ENCODE measurements at regions not wholly inside any gene's neighbourhood (a gene's known extent, or its start where the extent isn't known, plus 50 kb on each side); places are given as distances from the start of the nearest gene placed in this dataset.

DNA sequence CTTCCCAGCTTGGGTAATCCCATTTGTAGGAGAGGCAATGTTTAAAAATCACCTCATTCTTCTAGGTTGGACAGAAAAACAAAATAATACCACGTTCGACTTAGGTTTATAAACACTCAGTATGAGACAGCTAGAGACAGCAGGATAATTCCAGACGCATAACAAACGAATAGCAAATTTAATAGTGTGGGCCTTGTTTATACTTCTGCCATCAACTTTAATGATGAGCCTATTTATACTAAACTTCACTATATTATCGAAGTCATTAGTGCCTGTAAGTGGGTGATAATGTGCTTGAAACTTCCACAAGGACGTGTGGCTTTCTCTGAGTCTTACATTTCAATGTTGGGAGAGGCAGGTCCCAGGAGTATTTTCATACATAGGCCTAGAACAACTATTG, 255.7 kb upstream of the PPARGC1A start:
- DNase-seq (ENCODE audit: low spot score), result no peak
- Histone ChIP-seq H3F3A (ENCODE audit: low read depth) (no peaks in the 10 kb centered on the region), H3K4me2 (no peak overlapping the region), H2AFZ (replicated peaks) (no peak overlapping the region), H3K9ac (no peak overlapping the region), H3K27me3 (no peaks in the 10 kb centered on the region), H3K27ac (no peak overlapping the region), H4K20me1 (ENCODE audit: low read depth) (no peaks in the 10 kb centered on the region), H3K4me3 (no peak overlapping the region), H3K4me1 (peaks cover 7% of the 10 kb centered on the region), H3K9me3 (ENCODE audit: low read depth) (no peaks in the 10 kb centered on the region), H3K79me2 (ENCODE audit: low read depth) (no peaks in the 10 kb centered on the region), H3K36me3 (no peaks in the 10 kb centered on the region)
- Mint-ChIP-seq H3K4me3 (no peak overlapping the region), H3K36me3 (no peaks in the 10 kb centered on the region), H3K27ac (no peak overlapping the region), H3K27me3 (ENCODE audit: insufficient read depth, low read depth) (no peaks in the 10 kb centered on the region), H3K4me1 (peaks cover 4% of the 10 kb centered on the region), H3K9me3 (no peaks in the 10 kb centered on the region)
- TF ChIP-seq EZH2 (IDR thresholded peaks at IDR 0.05) (no peak), EZH2phosphoT487 (IDR thresholded peaks at IDR 0.05) (no peak)
- TF ChIP-seq, protein P1, sequence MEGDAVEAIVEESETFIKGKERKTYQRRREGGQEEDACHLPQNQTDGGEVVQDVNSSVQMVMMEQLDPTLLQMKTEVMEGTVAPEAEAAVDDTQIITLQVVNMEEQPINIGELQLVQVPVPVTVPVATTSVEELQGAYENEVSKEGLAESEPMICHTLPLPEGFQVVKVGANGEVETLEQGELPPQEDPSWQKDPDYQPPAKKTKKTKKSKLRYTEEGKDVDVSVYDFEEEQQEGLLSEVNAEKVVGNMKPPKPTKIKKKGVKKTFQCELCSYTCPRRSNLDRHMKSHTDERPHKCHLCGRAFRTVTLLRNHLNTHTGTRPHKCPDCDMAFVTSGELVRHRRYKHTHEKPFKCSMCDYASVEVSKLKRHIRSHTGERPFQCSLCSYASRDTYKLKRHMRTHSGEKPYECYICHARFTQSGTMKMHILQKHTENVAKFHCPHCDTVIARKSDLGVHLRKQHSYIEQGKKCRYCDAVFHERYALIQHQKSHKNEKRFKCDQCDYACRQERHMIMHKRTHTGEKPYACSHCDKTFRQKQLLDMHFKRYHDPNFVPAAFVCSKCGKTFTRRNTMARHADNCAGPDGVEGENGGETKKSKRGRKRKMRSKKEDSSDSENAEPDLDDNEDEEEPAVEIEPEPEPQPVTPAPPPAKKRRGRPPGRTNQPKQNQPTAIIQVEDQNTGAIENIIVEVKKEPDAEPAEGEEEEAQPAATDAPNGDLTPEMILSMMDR (IDR thresholded peaks at IDR 0.05), result no peak

DNA sequence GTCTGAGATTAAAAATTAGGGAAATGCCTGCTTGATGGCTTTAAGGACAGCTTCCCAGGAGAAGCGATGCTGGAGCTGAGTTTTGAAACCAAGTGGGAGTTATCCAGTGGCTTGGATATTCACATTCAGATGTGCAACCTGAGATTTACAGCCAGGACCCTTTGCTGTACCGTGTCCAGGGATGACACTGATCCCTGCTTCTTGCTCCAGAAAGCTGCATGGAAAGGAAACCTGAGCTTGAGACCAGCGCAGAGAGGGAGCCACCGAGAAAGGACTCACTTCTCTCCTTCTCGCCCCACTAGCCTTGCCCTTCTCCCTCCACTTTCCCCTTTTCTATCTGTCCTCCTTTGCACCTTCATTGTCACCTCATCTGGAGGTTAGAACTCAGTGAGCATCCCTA, 254.5 kb upstream of the PPARGC1A start:
- no peaks in the 10 kb centered on the region for H3K79me2 ChIP-seq (ENCODE audit: low read depth)
- Mint-ChIP-seq H3K27ac (no peak overlapping the region), H3K4me3 (no peak overlapping the region), H3K27me3 (ENCODE audit: insufficient read depth, low read depth) (no peaks in the 10 kb centered on the region), H3K4me1 (peaks cover 9% of the 10 kb centered on the region), H3K36me3 (no peaks in the 10 kb centered on the region), H3K9me3 (no peaks in the 10 kb centered on the region)
- H3K4me1 ChIP-seq, result peaks cover 19% of the 10 kb centered on the region
- no peak overlapping the region for H3K27ac ChIP-seq
- H3K4me2 ChIP-seq, result no peak overlapping the region
- H4K20me1 ChIP-seq (ENCODE audit: low read depth), result no peaks in the 10 kb centered on the region
- H3K36me3 ChIP-seq, result no peaks in the 10 kb centered on the region
- H3K9me3 ChIP-seq (ENCODE audit: low read depth), result no peaks in the 10 kb centered on the region
- H2AFZ ChIP-seq (replicated peaks), result no peak overlapping the region
- H3K27me3 ChIP-seq, result no peaks in the 10 kb centered on the region
- TF ChIP-seq, protein P1 (IDR thresholded peaks at IDR 0.05), result no peak
- TF ChIP-seq EZH2phosphoT487 (IDR thresholded peaks at IDR 0.05) (no peak), EZH2 (IDR thresholded peaks at IDR 0.05) (no peak)
- DNase-seq (ENCODE audit: low spot score), result no peak
- no peaks in the 10 kb centered on the region for H3F3A ChIP-seq (ENCODE audit: low read depth)
- no peak overlapping the region for H3K9ac ChIP-seq
- no peak overlapping the region for H3K4me3 ChIP-seq

DNA sequence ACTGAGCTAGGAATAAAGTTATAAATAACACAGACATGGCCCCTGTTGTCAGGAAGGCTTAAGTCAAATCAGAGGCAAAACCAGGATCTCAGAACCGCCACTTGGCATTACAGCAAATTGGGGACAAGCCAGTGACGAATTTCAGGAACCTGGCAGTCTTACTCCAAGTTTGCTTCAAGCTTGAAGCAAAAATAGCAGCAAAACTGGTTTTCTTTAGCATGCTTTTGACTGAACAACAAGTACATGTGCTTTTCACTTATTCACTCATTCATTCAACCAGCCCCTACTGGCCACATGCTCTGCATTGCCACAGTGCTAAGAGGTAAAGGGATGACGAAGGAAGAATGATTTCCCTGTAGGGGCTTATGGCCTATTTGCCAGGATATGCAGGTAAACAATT, 253.9 kb upstream of the PPARGC1A start:
- H3K4me1 Mint-ChIP-seq, result peaks cover 11% of the 10 kb centered on the region
- H3K36me3 Mint-ChIP-seq, result no peaks in the 10 kb centered on the region
- Histone ChIP-seq H3K4me2 (no peak overlapping the region), H3K4me3 (no peak overlapping the region), H3F3A (ENCODE audit: low read depth) (peaks cover under 1% of the 10 kb centered on the region), H3K36me3 (no peaks in the 10 kb centered on the region), H3K79me2 (ENCODE audit: low read depth) (no peaks in the 10 kb centered on the region), H3K4me1 (peaks cover 26% of the 10 kb centered on the region), H3K27me3 (no peaks in the 10 kb centered on the region), H3K27ac (no peak overlapping the region), H3K9ac (no peak overlapping the region), H3K9me3 (ENCODE audit: low read depth) (no peaks in the 10 kb centered on the region), H4K20me1 (ENCODE audit: low read depth) (no peaks in the 10 kb centered on the region), H2AFZ (replicated peaks) (no peak overlapping the region)
- H3K4me3 Mint-ChIP-seq, result no peak overlapping the region
- no peaks in the 10 kb centered on the region for H3K9me3 Mint-ChIP-seq
- TF ChIP-seq EZH2 (IDR thresholded peaks at IDR 0.05), result no peak
- no peak for TF ChIP-seq EZH2phosphoT487 (IDR thresholded peaks at IDR 0.05)
- TF ChIP-seq, protein P1 (IDR thresholded peaks at IDR 0.05), result no peak
- no peak overlapping the region for H3K27ac Mint-ChIP-seq
- DNase-seq (ENCODE audit: low spot score), result no peak
- no peaks in the 10 kb centered on the region for H3K27me3 Mint-ChIP-seq (ENCODE audit: insufficient read depth, low read depth)

Data from neural progenitor cell (in vitro differentiated cells).